GM12873 (cell line): ENCODE measurements at regions not wholly inside any gene's neighbourhood (a gene's known extent, or its start where the extent isn't known, plus 50 kb on each side); places are given as distances from the start of the nearest gene placed in this dataset.

Source experiments
- TF ChIP-seq, protein P1 (sequence below): IDR thresholded peaks from 2 replicates; pipeline ENCODE4 v1.5.1; 2012; ENCODE audit warnings: low read depth, mild to moderate bottlenecking, moderate library complexity, low read length, control low read depth; ENCODE audit not compliant: insufficient read depth; ENCODE audit errors: missing control alignments

DNA sequence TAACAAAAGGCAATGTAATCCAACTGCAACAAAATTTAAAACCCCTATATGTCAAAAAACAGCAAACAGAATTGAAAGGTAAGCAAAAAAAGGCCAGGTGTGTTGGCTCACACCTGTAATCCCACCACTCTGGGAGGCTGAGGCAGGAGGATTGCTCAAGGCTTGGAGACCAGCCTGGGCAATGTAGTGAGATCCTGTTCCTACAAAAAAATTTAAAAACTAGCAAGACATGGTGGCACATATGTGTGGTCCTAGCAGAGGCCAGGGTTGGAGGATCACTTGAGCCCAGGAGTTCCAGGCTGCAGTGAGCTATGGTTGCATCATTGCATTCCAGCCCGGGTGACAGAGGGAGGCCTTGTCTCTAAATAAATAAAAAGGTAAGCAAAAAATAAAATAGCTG, 212.1 kb upstream of the KLF14 start:
- TF ChIP-seq, protein P1, sequence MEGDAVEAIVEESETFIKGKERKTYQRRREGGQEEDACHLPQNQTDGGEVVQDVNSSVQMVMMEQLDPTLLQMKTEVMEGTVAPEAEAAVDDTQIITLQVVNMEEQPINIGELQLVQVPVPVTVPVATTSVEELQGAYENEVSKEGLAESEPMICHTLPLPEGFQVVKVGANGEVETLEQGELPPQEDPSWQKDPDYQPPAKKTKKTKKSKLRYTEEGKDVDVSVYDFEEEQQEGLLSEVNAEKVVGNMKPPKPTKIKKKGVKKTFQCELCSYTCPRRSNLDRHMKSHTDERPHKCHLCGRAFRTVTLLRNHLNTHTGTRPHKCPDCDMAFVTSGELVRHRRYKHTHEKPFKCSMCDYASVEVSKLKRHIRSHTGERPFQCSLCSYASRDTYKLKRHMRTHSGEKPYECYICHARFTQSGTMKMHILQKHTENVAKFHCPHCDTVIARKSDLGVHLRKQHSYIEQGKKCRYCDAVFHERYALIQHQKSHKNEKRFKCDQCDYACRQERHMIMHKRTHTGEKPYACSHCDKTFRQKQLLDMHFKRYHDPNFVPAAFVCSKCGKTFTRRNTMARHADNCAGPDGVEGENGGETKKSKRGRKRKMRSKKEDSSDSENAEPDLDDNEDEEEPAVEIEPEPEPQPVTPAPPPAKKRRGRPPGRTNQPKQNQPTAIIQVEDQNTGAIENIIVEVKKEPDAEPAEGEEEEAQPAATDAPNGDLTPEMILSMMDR, result no peak

DNA sequence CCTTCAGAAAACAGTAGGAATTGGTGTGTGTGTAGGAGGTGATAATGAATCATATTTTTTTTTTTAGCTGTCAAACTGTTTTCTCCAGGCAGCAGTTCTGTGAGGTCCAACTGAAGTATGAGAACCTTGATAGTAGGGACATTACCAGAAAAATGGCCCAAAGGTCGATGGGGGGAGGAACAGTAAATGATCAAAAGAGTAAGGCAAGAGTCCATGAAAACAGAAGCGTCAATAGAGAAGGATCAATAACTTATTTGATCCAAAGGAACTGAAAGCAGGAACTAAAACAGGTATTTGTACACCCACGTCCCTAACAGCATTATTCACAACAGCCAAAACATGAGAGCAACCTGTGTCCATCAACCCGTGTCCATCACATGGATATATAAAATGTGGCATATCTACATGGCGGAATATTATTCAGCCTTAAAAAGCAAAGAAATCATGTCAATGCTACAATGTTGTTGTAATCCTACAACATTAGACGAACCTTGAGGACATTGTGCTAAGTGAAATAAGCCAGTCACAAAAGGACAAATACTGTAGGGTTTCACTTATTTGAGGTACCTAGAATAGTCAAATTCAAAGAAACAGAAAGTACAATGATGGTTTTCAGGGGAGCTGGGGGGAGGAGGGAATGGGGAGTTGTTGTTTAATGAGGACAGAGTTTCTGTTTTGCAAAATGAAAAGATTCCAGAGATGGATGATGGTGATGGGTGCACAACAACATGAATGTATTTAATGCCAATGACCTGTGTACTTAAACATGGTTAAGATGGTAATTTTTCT, 214.0 kb upstream of the KLF14 start:
- TF ChIP-seq, protein P1, result no peak

DNA sequence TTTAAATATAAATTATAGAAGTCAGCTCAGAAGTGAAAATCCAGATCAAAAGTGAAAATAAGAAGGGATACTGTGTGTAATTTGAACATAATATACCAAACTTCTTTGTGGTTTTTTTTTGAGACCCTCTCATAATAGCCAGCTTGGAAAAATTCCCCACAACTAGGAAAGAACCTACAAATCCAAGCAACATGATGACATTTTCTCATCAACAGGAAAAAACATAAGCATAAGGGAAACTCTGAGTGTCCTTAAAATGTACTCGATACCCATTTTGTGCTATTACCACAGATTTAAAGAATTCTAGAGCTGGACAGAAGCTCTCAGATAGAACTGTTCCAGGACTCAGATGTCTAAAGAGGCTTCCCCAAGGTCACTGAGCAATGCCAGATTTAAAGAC, 214.8 kb upstream of the KLF14 start:
- TF ChIP-seq, protein P1, result no peak

DNA sequence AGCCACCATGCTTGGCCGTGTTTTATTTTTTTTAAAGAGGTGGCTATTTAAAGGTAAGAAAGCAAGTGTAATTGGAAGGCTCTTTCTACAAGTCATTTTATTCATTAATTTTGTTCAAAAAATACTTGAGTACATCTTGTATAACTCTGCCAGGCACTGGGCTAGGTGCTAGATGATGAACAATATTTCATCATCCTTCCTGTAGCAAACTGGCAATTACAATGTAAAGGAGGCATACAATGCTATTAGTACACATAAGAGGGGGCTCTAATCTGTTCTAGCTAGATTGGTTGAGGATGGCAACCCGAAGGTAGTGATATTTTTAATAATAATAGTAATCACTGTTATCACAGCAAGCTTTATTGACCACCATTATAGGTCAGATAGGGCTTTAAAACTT, 215.5 kb upstream of the KLF14 start:
- TF ChIP-seq, protein P1, result no peak

DNA sequence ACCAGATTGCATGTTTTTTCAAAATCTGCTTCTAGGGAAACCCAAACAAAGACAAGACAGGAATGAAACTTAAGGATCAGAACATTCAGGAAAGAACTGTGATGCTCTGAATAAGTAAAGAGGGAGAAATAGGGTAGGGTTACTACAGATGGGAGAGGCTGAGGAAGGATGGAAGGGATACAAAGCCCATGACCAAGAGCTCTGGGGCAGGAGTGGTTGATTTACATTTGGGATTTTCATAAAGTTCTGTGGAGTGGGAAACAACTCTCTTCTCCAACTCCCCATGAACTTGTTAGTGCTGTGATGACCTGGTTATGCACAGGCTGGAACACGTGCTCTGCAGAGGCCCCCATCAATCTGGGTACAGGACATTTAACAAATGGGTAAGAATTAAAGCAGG, 216.0 kb upstream of the KLF14 start:
- TF ChIP-seq, protein P1, result no peak

DNA sequence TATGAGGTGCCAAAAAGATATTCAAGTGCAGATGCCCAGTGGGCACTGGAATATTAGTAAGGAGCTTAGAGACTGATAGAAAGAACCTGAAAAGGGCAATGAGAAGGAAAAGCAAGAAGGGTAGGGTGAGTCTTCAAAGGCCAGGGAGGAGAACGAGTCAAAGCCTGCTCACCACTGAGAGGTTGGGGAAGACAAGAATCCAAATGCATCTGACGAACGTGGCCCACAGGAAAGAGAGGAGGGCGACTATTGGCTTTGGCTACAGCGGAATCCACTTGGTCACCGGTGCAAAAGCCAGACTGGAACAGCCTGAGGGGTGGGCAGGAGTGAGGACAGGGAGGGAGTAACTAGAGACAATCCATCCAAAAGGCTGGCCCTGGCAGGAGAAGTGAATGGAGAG, 216.7 kb upstream of the KLF14 start:
- TF ChIP-seq, protein P1, result no peak

- TF ChIP-seq, protein P1, result no peak
Observed at GRCh38 chr7:130951303-130951975, 217.4 kb upstream of the KLF14 start.
